Nephron (organoid): ENCODE measurements at regions not wholly inside any gene's neighbourhood (a gene's known extent, or its start where the extent isn't known, plus 50 kb on each side); places are given as distances from the start of the nearest gene placed in this dataset.

Experiments used
- H3K27ac Mint-ChIP-seq, 3 experiments: 2 replicates each; pipeline ENCODE4 v1.8.0; 2020; ENCODE audit warnings: mixed read lengths in 3 of 3, mild to moderate bottlenecking in 2 of 3, moderate library complexity in 1 of 3
- H3K27me3 Mint-ChIP-seq: 2 replicates; pipeline ENCODE4 v1.8.0; 2021; ENCODE audit warnings: low read depth, mild to moderate bottlenecking, moderate library complexity, mixed read lengths
- H3K36me3 Mint-ChIP-seq: 2 replicates; pipeline ENCODE4 v1.8.0; 2020; ENCODE audit warnings: low read depth, mixed read lengths
- H3K4me1 Mint-ChIP-seq: 2 replicates; pipeline ENCODE4 v1.8.0; 2020; ENCODE audit warnings: mixed read lengths
- H3K4me3 Mint-ChIP-seq, 3 experiments: 2 replicates each; pipeline ENCODE4 v1.8.0; 2020; ENCODE audit warnings: mild to moderate bottlenecking in 3 of 3, mixed read lengths in 3 of 3, moderate library complexity in 2 of 3
- H3K9me3 Mint-ChIP-seq: 2 replicates; pipeline ENCODE4 v1.8.0; 2020; ENCODE audit warnings: mixed read lengths
- TF ChIP-seq, protein P1 (sequence below), 3 experiments: fragments of 200-600 bp; sonication (generic); IDR thresholded peaks; one replicate each; pipeline ENCODE4 v1.5.0; 2021; ENCODE audit warnings: antibody characterized with exemption in 3 of 3; ENCODE audit not compliant: unreplicated experiment in 3 of 3

DNA sequence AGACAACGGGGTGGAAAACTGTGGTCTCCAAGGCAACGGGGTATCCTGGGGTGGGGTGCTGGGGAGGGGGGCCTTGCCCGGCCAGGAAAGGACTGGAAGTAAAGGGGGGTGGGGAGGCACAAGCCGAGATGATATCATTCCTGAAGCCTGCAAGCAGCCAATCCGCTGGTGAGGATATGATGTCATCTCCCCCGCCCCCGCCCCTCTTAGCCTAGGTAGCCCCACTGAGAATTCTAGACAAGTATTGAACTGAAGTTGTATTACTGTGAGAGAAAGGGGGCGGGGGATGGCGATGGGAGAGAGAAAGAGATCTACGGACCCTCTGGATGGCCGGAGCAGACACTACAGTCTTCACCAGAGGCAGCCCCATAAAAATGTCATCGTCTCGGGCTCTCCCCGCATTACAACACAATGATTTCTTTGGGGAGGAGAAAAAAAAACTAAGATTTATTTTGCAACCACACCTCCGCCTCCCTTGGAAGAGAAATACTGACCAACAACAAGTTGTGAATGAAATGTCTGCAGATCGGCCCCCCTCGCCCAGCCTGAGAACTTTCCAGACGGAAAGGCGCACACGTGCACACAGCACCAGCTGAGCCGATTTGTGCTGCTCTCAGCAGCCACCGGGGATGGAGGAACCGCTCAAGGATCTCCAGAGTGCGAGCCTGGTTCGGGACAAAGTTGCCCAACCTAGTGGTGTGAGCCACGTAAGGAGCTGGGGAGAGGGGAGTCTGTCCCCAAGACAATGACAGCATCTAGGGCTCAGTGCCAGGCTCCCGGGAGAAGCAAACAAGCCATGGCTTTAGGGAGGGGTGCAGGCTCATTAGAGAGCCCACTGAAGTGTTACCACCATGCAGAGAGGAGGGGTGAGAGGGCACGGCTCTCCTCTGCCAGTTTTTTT, 222.1 kb downstream of the SOX9 start:
- H3K36me3 Mint-ChIP-seq, result no peaks in the 10 kb centered on the region
- H3K27ac Mint-ChIP-seq, result peak overlapping the region; percentile 68 to 79 (median 76)
- no peaks in the 10 kb centered on the region for H3K9me3 Mint-ChIP-seq
- peak overlapping the region; percentile 56 to 60 (median 57) for H3K4me3 Mint-ChIP-seq
- TF ChIP-seq, protein P1, sequence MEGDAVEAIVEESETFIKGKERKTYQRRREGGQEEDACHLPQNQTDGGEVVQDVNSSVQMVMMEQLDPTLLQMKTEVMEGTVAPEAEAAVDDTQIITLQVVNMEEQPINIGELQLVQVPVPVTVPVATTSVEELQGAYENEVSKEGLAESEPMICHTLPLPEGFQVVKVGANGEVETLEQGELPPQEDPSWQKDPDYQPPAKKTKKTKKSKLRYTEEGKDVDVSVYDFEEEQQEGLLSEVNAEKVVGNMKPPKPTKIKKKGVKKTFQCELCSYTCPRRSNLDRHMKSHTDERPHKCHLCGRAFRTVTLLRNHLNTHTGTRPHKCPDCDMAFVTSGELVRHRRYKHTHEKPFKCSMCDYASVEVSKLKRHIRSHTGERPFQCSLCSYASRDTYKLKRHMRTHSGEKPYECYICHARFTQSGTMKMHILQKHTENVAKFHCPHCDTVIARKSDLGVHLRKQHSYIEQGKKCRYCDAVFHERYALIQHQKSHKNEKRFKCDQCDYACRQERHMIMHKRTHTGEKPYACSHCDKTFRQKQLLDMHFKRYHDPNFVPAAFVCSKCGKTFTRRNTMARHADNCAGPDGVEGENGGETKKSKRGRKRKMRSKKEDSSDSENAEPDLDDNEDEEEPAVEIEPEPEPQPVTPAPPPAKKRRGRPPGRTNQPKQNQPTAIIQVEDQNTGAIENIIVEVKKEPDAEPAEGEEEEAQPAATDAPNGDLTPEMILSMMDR (IDR thresholded peaks at IDR 0.05; ENCODE audit: unreplicated experiment in 3 of 3), result no peak
- H3K4me1 Mint-ChIP-seq, result peaks cover 28% of the 10 kb centered on the region
- peaks cover 25% of the 10 kb centered on the region for H3K27me3 Mint-ChIP-seq

DNA sequence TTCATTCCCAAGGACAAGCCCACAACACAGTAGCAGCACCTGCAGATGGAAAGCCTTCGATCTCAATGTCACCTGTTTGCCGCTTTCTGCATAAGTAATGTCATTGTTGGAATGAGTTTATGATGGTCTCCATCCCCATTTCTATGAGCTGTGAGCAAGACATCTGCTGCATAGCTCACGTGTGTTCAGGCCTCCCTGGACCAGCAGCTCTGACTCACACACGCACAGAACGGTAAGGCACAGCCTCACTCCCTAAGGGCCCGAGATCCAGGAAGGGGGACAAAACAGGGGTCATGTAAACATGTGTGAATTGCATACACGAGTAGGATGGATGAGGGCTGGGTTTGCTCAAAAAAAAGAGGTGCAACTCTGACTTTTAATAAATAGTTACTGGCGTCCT, 223.1 kb downstream of the SOX9 start:
- H3K27ac Mint-ChIP-seq, result no peak overlapping the region
- no peaks in the 10 kb centered on the region for H3K9me3 Mint-ChIP-seq

DNA sequence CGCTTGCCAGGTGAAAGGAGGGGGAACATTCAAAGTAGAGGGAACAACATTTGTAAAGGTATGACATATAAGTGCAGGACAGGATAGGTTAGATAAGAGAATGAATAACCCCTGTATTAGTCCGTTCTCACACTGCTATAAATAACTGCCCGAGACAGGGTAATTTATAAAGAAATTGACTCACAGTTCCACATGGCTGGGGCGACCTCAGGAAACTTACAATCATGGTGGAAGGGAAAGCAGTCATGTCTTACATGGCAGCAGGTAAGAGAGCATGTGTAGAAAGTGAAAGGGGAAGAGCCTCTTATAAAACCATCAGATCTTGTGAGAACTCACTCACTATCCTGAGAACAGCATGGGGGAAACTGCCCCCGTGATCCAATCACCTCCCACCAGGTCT, 223.8 kb downstream of the SOX9 start:
- no peak overlapping the region for H3K27ac Mint-ChIP-seq
- H3K4me1 Mint-ChIP-seq, result peaks cover 21% of the 10 kb centered on the region
- peaks cover 27% of the 10 kb centered on the region for H3K27me3 Mint-ChIP-seq
- TF ChIP-seq, protein P1 (IDR thresholded peaks at IDR 0.05; ENCODE audit: unreplicated experiment in 3 of 3), result no peak
- H3K36me3 Mint-ChIP-seq, result no peaks in the 10 kb centered on the region
- no peak overlapping the region for H3K4me3 Mint-ChIP-seq
- H3K9me3 Mint-ChIP-seq, result no peaks in the 10 kb centered on the region

More for the DNA sequence above, 223.1 kb downstream of the SOX9 start:
- H3K36me3 Mint-ChIP-seq, result no peaks in the 10 kb centered on the region
- H3K4me3 Mint-ChIP-seq, result no peak overlapping the region
- peaks cover 24% of the 10 kb centered on the region for H3K4me1 Mint-ChIP-seq
- TF ChIP-seq, protein P1 (IDR thresholded peaks at IDR 0.05; ENCODE audit: unreplicated experiment in 3 of 3), result no peak
- H3K27me3 Mint-ChIP-seq, result peaks cover 25% of the 10 kb centered on the region

DNA sequence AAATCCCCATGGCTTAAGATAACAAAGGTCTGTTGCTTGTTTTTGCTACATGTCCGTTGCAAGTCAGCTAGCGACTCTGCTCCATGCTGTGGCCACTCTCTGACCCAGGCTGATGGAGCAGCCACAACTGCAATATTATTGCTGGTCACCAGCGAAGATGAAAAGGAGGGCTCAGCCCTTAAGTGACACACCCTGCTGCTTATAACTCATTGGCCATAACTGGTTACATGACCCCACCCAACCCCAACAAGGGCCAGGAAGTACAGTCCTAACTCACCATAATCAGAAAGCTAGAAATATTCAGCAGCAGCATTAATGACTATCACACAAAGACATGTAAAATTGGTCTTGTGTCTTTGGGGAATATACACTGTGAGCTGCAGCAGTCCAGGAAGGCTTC, 224.3 kb downstream of the SOX9 start:
- TF ChIP-seq, protein P1 (IDR thresholded peaks at IDR 0.05; ENCODE audit: unreplicated experiment in 3 of 3), result no peak
- no peak overlapping the region for H3K4me3 Mint-ChIP-seq
- H3K9me3 Mint-ChIP-seq, result no peaks in the 10 kb centered on the region
- peaks cover 32% of the 10 kb centered on the region for H3K27me3 Mint-ChIP-seq
- H3K36me3 Mint-ChIP-seq, result no peaks in the 10 kb centered on the region
- H3K27ac Mint-ChIP-seq, result no peak overlapping the region
- H3K4me1 Mint-ChIP-seq, result peaks cover 26% of the 10 kb centered on the region

DNA sequence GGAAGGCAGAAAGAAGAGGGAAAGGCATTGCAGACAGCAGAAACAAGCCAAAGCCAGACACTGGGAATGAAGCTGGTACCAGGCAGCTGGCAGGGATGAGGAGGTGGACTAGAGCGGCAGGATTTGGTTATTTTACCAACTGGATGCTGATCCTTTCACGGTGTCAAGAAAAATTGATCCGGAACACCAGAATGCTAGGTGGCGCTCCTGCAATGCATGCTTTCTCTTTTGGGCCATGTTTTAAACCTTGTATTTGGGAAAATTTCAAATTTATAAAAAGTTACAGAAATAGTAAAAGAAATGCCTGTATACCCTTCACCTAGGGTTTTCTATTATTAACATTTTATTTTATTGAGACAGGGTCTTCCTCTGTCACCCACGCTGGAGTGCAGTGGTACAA, 224.7 kb downstream of the SOX9 start:
- no peaks in the 10 kb centered on the region for H3K9me3 Mint-ChIP-seq
- TF ChIP-seq, protein P1 (IDR thresholded peaks at IDR 0.05; ENCODE audit: unreplicated experiment in 3 of 3), result no peak
- H3K4me3 Mint-ChIP-seq, result no peak overlapping the region
- H3K36me3 Mint-ChIP-seq, result no peaks in the 10 kb centered on the region
- peaks cover 34% of the 10 kb centered on the region for H3K27me3 Mint-ChIP-seq
- H3K27ac Mint-ChIP-seq, result no peak overlapping the region
- peaks cover 30% of the 10 kb centered on the region for H3K4me1 Mint-ChIP-seq

DNA sequence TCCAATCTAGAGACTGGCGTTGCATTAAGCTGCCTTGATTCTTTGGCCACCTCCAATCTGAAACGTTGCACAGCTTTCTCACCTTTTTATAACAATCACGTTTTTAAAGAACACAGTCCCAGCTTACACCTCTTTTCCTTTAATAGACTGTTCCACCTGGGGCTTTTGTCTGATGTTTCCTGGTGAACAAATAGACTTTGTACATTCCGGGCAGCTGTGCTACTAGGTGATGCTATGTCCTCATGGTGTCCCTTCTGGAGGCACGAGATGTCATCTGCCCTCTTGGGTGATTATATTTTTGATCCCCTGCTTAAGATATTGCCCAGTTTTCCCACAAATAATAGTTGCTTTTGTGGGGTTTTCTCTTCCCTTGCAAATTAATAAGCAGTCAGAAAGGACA, 225.5 kb downstream of the SOX9 start:
- no peaks in the 10 kb centered on the region for H3K9me3 Mint-ChIP-seq
- H3K4me1 Mint-ChIP-seq, result peaks cover 32% of the 10 kb centered on the region
- peaks cover 28% of the 10 kb centered on the region for H3K27me3 Mint-ChIP-seq
- H3K36me3 Mint-ChIP-seq, result no peaks in the 10 kb centered on the region
- H3K4me3 Mint-ChIP-seq, result no peak overlapping the region
- TF ChIP-seq, protein P1 (IDR thresholded peaks at IDR 0.05; ENCODE audit: unreplicated experiment in 3 of 3), result no peak
- no peak overlapping the region for H3K27ac Mint-ChIP-seq
